ENCODE measurements at regions not wholly inside any gene's neighbourhood (a gene's known extent, or its start where the extent isn't known, plus 50 kb on each side); places are given as distances from the start of the nearest gene placed in this dataset.

DNA sequence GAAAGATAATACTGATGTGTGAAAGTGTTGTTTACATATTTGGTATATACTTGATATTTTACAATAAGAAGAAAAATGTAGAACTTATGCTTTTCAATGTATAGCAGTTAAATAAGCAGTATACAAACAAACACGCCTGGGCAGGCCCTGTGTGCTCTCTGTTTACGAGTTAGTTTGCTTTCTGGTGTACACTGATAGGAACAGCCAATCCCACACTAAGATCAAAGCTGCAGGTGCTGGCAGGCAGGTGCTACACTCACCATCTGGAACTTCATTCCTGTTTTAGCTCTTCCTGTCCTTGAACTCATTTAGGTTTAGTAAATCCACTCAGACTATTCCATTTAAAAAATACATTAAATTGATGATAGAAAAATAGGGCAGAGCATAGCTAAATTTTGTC lies 614.7 kb upstream of the ST8SIA4 start:
- no peak overlapping the region for H3K4me3 ChIP-seq

DNA sequence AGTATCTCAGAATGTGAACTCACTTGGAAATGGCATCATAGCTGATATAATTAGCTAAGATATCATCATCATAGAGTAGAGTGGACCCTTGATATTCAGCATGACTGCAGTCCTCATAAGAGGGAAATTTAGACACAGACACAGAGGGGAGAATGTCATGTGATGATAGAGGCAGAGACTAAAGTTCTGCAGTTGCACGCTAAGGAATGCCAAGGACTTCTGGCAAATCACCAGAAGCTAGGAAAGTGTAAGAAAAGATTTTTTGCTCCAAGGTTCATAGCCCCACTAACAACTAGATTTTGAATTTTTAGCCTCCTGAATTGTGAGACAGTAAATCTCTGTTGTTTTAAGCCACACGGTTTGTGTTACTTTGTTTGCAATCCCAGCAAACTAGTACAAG lies 612.6 kb upstream of the ST8SIA4 start:
- H3K9me3 ChIP-seq, result no peaks in the 10 kb centered on the region
- no peak overlapping the region for H3K4me3 ChIP-seq
- H3K27me3 ChIP-seq, result no peaks in the 10 kb centered on the region
- no peak for ATAC-seq
- no peaks in the 10 kb centered on the region for H3K36me3 ChIP-seq
- TF ChIP-seq POLR2A (IDR thresholded peaks at IDR 0.05), result no peak
- intact Hi-C loops (cut with DNase I; ENCODE audit: low total_unique reads), result no loop called here
- no peak for DNase-seq
- H3K27ac ChIP-seq, result no peak overlapping the region
- H3K4me1 ChIP-seq, result no peaks in the 10 kb centered on the region
- in situ Hi-C loops (cut with MboI; ENCODE audit: low sequenced_read_pairs in 4 of 4), result no loop called here

More for the DNA sequence above, 614.7 kb upstream of the ST8SIA4 start:
- no peaks in the 10 kb centered on the region for H3K36me3 ChIP-seq
- TF ChIP-seq POLR2A (IDR thresholded peaks at IDR 0.05) (no peak), CTCF (IDR thresholded peaks at IDR 0.05 in 4 of 5, conservative IDR thresholded peaks at IDR 0.05 in 1 of 5) (no peak)
- in situ Hi-C loops (cut with MboI; ENCODE audit: low sequenced_read_pairs in 4 of 4), result no loop called here
- no peak overlapping the region for H3K27ac ChIP-seq
- H3K4me1 ChIP-seq, result no peaks in the 10 kb centered on the region
- ATAC-seq (no peak), DNase-seq (no peak)
- intact Hi-C loops (cut with DNase I; ENCODE audit: low total_unique reads), result no loop called here
- H3K9me3 ChIP-seq, result no peaks in the 10 kb centered on the region
- no peaks in the 10 kb centered on the region for H3K27me3 ChIP-seq

DNA sequence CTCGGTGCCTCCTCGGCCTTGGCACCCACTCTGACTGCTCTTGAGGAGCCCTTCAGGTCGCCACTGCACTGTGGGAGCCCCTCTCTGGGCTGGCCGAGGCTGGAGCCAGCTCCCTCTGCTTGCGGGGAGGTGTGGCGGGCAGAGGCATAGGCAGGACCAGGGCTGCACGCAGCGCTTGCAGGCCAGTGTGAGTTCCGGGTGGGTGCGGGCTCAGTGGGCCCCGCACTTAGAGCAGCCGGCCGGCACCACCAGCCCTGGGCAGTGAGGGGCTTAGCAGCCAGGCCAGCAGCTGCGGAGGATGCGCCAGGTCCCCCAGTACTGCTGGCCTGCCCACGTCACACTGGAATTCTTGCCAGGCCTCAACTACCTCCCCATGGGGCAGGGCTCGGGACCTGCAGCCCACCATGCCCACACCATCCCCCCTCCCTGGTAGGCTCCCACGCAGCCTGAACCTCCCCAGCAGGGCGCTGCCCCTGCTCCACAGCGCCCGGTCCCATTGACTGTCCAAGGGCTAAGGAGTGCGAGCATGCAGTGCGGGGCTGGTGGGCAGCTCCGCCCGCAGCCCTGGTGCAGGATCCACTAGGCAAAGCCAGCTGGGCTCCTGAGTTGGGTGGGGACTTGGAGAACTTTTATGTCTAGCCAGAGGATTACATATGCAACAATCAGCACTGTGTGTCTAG lies 602.9 kb upstream of the ST8SIA4 start:
- ATAC-seq (no peak), DNase-seq (no peak)
- intact Hi-C loops (cut with DNase I; ENCODE audit: low total_unique reads), result no loop called here
- Histone ChIP-seq H3K9me3 (no peaks in the 10 kb centered on the region), H3K27me3 (no peaks in the 10 kb centered on the region), H3K4me1 (no peaks in the 10 kb centered on the region), H3K36me3 (no peaks in the 10 kb centered on the region), H3K4me3 (no peak overlapping the region), H3K27ac (no peak overlapping the region)
- TF ChIP-seq CTCF (IDR thresholded peaks at IDR 0.05 in 4 of 5, conservative IDR thresholded peaks at IDR 0.05 in 1 of 5) (no peak), POLR2A (IDR thresholded peaks at IDR 0.05) (no peak)
- in situ Hi-C loops (cut with MboI; ENCODE audit: low sequenced_read_pairs in 4 of 4), result no loop called here

GRCh38 chr5:101482931-101483330 lies 579.8 kb upstream of the ST8SIA4 start:
- DNase-seq, result no peak
- Histone ChIP-seq H3K9me3 (no peaks in the 10 kb centered on the region), H3K4me3 (no peak overlapping the region), H3K27ac (no peak overlapping the region), H3K4me1 (no peaks in the 10 kb centered on the region), H3K36me3 (no peaks in the 10 kb centered on the region), H3K27me3 (no peaks in the 10 kb centered on the region)
- in situ Hi-C loops (cut with MboI; ENCODE audit: low sequenced_read_pairs in 4 of 4) (no loop called here), intact Hi-C loops (cut with DNase I; ENCODE audit: low total_unique reads) (no loop called here)
- ATAC-seq, result no peak
- no peak for TF ChIP-seq POLR2A (IDR thresholded peaks at IDR 0.05)
- TF ChIP-seq CTCF (IDR thresholded peaks at IDR 0.05 in 4 of 5, conservative IDR thresholded peaks at IDR 0.05 in 1 of 5), result no peak

- in situ Hi-C loops (cut with MboI; ENCODE audit: low sequenced_read_pairs in 4 of 4), result no loop called here
Observed at GRCh38 chr5:101473483-101473882, 570.4 kb upstream of the ST8SIA4 start.

More at GRCh38 chr5:101473483-101473882, 570.4 kb upstream of the ST8SIA4 start:
- ATAC-seq, result no peak
- Histone ChIP-seq H3K27ac (no peak overlapping the region), H3K4me3 (no peak overlapping the region), H3K27me3 (no peaks in the 10 kb centered on the region), H3K9me3 (no peaks in the 10 kb centered on the region), H3K4me1 (no peaks in the 10 kb centered on the region), H3K36me3 (no peaks in the 10 kb centered on the region)
- TF ChIP-seq POLR2A (IDR thresholded peaks at IDR 0.05) (no peak), CTCF (IDR thresholded peaks at IDR 0.05 in 4 of 5, conservative IDR thresholded peaks at IDR 0.05 in 1 of 5) (no peak)
- DNase-seq, result no peak
- intact Hi-C loops (cut with DNase I; ENCODE audit: low total_unique reads), result no loop called here
